ENCODE measurements at regions not wholly inside any gene's neighbourhood (a gene's known extent, or its start where the extent isn't known, plus 50 kb on each side); places are given as distances from the start of the nearest gene placed in this dataset.

DNA sequence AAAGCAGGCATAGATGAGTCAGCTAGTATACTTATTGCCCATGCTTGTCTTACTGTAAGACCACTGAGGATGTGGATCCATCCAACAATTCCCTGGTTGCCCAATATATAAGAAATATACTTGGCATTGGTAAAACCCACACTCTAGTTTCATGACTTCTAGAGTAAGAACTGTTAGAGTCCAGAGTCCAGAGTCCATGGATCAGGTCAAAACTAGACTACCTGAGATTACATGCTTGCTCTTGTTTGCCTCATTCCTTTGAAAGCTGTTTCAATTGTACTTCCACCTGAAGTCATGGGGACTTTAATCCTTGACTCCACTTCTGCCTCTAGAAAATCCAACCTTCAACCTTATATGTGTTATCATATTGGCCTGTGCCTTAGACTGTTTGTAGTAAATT is 707.6 kb upstream of the FAM98A start:
- CTCF ChIA-PET: interaction anchor here (0.9 to 1.2 kb wide), 2 partner anchors 11 to 51 kb away, joined by 3 read pairs; no protein-coding TSS in a partner anchor
- POLR2A ChIA-PET: no interaction called here
- no peaks in the 10 kb centered on the region for H3K9me3 ChIP-seq

GRCh38 chr2:34305587-34305986 is 706.5 kb upstream of the FAM98A start:
- Histone ChIP-seq H3K4me2 (no peak overlapping the region), H3K36me3 (replicated peaks in 1 of 2; ENCODE audit: control insufficient read depth in 1 of 2, insufficient read depth in 2 of 2, low read length in 1 of 2) (no peaks in the 10 kb centered on the region), H3K9me3 (no peaks in the 10 kb centered on the region), H3K9ac (no peak overlapping the region), H2AFZ (ENCODE audit: low read depth) (no peak overlapping the region), H3K4me1 (ENCODE audit: control insufficient read depth in 1 of 2, insufficient read depth in 2 of 2, low read depth in 1 of 2, low read length in 1 of 2) (no peaks in the 10 kb centered on the region), H3F3A (replicated peaks; ENCODE audit: insufficient read depth) (no peaks in the 10 kb centered on the region), H3K79me2 (ENCODE audit: insufficient read depth) (no peaks in the 10 kb centered on the region), H4K20me1 (ENCODE audit: insufficient read depth) (no peaks in the 10 kb centered on the region), H3K27me3 (ENCODE audit: insufficient read depth) (no peaks in the 10 kb centered on the region), H3K9me2 (no peaks in the 10 kb centered on the region), H3K4me3 (ENCODE audit: low read depth in 2 of 2, low read length in 1 of 2) (no peak overlapping the region), H3K27ac (ENCODE audit: low read depth in 2 of 2, low read length in 1 of 2) (no peak overlapping the region)
- WGBS (ENCODE audit: low lambda C conversion rate): 0% methylated on average over 3 of the region's 3 CpGs
- CTCF ChIA-PET: interaction anchor here (1.2 kb wide), 1 partner anchor 12 kb away, joined by 3 read pairs; no protein-coding TSS in a partner anchor
- POLR2A ChIA-PET: no interaction called here
- TF ChIP-seq CHD2 (IDR thresholded peaks at IDR 0.05; ENCODE audit: low read length, partially characterized antibody) (no peak), RAD21 (IDR thresholded peaks at IDR 0.05; ENCODE audit: low read length) (no peak), TAF1 (IDR thresholded peaks at IDR 0.05; ENCODE audit: borderline replicate concordance, low read depth, low read length) (no peak), GATA2 (CRISPR knock-in tag; IDR thresholded peaks at IDR 0.05) (no peak), MEF2A (IDR thresholded peaks at IDR 0.05; ENCODE audit: borderline replicate concordance, low read depth) (no peak), SIN3A (IDR thresholded peaks at IDR 0.05; ENCODE audit: borderline replicate concordance, low read depth, low read length) (no peak)
- DNase-seq: no peak

More for the DNA sequence above, 707.6 kb upstream of the FAM98A start:
- Histone ChIP-seq H3K4me2 (no peak overlapping the region), H3K4me3 (ENCODE audit: low read depth in 2 of 2, low read length in 1 of 2) (no peak overlapping the region), H3K4me1 (ENCODE audit: control insufficient read depth in 1 of 2, insufficient read depth in 2 of 2, low read depth in 1 of 2, low read length in 1 of 2) (no peaks in the 10 kb centered on the region), H2AFZ (ENCODE audit: low read depth) (no peak overlapping the region), H3K36me3 (replicated peaks in 1 of 2; ENCODE audit: control insufficient read depth in 1 of 2, insufficient read depth in 2 of 2, low read length in 1 of 2) (no peaks in the 10 kb centered on the region), H3K9me2 (no peaks in the 10 kb centered on the region), H3K9ac (no peak overlapping the region), H4K20me1 (ENCODE audit: insufficient read depth) (no peaks in the 10 kb centered on the region), H3F3A (replicated peaks; ENCODE audit: insufficient read depth) (no peaks in the 10 kb centered on the region), H3K27me3 (ENCODE audit: insufficient read depth) (no peaks in the 10 kb centered on the region), H3K27ac (ENCODE audit: low read depth in 2 of 2, low read length in 1 of 2) (no peak overlapping the region), H3K79me2 (ENCODE audit: insufficient read depth) (no peaks in the 10 kb centered on the region)
- DNase-seq: no peak
- TF ChIP-seq RAD21 (IDR thresholded peaks at IDR 0.05; ENCODE audit: low read length) (no peak), SMC3 (IDR thresholded peaks at IDR 0.05; ENCODE audit: low read depth, low read length) (no peak), EZH2phosphoT487 (IDR thresholded peaks at IDR 0.05; ENCODE audit: borderline replicate concordance, low read depth) (no peak), MXI1 (IDR thresholded peaks at IDR 0.05; ENCODE audit: low read depth, low read length) (no peak), NRF1 (IDR thresholded peaks at IDR 0.05; ENCODE audit: low read depth, low read length) (no peak), RFX5 (IDR thresholded peaks at IDR 0.05; ENCODE audit: low read length) (no peak), YY1 (IDR thresholded peaks at IDR 0.05; ENCODE audit: low read depth) (no peak), EP300 (IDR thresholded peaks at IDR 0.05; ENCODE audit: borderline replicate concordance in 1 of 2, low read depth in 1 of 2, low read length in 1 of 2) (no peak), FOXJ3 (CRISPR knock-in tag; IDR thresholded peaks at IDR 0.05) (no peak), TEAD4 (IDR thresholded peaks at IDR 0.05; ENCODE audit: borderline replicate concordance, insufficient read depth) (no peak), ELF1 (IDR thresholded peaks at IDR 0.05) (no peak)
- TF ChIP-seq, protein P1, sequence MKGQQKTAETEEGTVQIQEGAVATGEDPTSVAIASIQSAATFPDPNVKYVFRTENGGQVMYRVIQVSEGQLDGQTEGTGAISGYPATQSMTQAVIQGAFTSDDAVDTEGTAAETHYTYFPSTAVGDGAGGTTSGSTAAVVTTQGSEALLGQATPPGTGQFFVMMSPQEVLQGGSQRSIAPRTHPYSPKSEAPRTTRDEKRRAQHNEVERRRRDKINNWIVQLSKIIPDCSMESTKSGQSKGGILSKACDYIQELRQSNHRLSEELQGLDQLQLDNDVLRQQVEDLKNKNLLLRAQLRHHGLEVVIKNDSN (IDR thresholded peaks at IDR 0.05; ENCODE audit: borderline replicate concordance, low read depth): no peak
- TF ChIP-seq, protein P2, sequence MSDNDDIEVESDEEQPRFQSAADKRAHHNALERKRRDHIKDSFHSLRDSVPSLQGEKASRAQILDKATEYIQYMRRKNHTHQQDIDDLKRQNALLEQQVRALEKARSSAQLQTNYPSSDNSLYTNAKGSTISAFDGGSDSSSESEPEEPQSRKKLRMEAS (IDR thresholded peaks at IDR 0.05; ENCODE audit: low read depth): no peak

Data from SK-N-SH (cell line).